ENCODE measurements at regions not wholly inside any gene's neighbourhood (a gene's known extent, or its start where the extent isn't known, plus 50 kb on each side); places are given as distances from the start of the nearest gene placed in this dataset.

- WGBS (ENCODE audit: insufficient coverage), result 82% methylated on average over 7 of the region's 8 CpGs
- peaks cover 5% of the 10 kb centered on the region in 2 donors for H3K27me3 Mint-ChIP-seq (ENCODE audit: low read depth in 2 of 2)
- intact Hi-C loops (cut with micrococcal nuclease), result no loop called here
- no peaks in the 10 kb centered on the region for H3K4me1 ChIP-seq (ENCODE audit: control insufficient read depth, insufficient read depth, low read length)
- H3K36me3 Mint-ChIP-seq, result no peaks in the 10 kb centered on the region
- no peak overlapping the region for H3K27ac ChIP-seq (ENCODE audit: low read length)
- TF ChIP-seq, protein P1, sequence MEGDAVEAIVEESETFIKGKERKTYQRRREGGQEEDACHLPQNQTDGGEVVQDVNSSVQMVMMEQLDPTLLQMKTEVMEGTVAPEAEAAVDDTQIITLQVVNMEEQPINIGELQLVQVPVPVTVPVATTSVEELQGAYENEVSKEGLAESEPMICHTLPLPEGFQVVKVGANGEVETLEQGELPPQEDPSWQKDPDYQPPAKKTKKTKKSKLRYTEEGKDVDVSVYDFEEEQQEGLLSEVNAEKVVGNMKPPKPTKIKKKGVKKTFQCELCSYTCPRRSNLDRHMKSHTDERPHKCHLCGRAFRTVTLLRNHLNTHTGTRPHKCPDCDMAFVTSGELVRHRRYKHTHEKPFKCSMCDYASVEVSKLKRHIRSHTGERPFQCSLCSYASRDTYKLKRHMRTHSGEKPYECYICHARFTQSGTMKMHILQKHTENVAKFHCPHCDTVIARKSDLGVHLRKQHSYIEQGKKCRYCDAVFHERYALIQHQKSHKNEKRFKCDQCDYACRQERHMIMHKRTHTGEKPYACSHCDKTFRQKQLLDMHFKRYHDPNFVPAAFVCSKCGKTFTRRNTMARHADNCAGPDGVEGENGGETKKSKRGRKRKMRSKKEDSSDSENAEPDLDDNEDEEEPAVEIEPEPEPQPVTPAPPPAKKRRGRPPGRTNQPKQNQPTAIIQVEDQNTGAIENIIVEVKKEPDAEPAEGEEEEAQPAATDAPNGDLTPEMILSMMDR (IDR thresholded peaks at IDR 0.05), result no peak
- H3K9me3 ChIP-seq (ENCODE audit: control insufficient read depth, insufficient read depth, low read length), result no peaks in the 10 kb centered on the region
- ATAC-seq, result no peak
- no peak overlapping the region for H3K4me3 Mint-ChIP-seq
- no peak for DNase-seq
- H3K27ac Mint-ChIP-seq, result no peak overlapping the region
- H3K36me3 ChIP-seq (ENCODE audit: control insufficient read depth, insufficient read depth, low read length), result no peaks in the 10 kb centered on the region
- H3K4me3 ChIP-seq (ENCODE audit: low read length), result no peak overlapping the region
- no peaks in the 10 kb centered on the region for H3K4me1 Mint-ChIP-seq
- H3K27me3 ChIP-seq (ENCODE audit: control insufficient read depth, insufficient read depth, low read length), result no peaks in the 10 kb centered on the region
- H3K9me3 Mint-ChIP-seq, result no peaks in the 10 kb centered on the region
Measured at GRCh38 chr3:150083655-150084042, 113.0 kb upstream of the PFN2 start.

- Histone ChIP-seq H3K9me3 (ENCODE audit: control insufficient read depth, insufficient read depth, low read length) (no peaks in the 10 kb centered on the region), H3K36me3 (ENCODE audit: control insufficient read depth, insufficient read depth, low read length) (no peaks in the 10 kb centered on the region)
- no peak for ATAC-seq
Measured at GRCh38 chr3:150082898-150083654, 112.4 kb upstream of the PFN2 start.

GRCh38 chr3:150081084-150081483 lies 110.4 kb upstream of the PFN2 start:
- Mint-ChIP-seq H3K36me3 (no peaks in the 10 kb centered on the region), H3K27me3 (ENCODE audit: low read depth in 2 of 2) (peaks cover 0 to 5% of the 10 kb centered on the region in 2 donors), H3K9me3 (no peaks in the 10 kb centered on the region), H3K4me3 (no peak overlapping the region), H3K4me1 (no peaks in the 10 kb centered on the region), H3K27ac (no peak overlapping the region)
- ATAC-seq, result no peak
- Histone ChIP-seq H3K27me3 (ENCODE audit: control insufficient read depth, insufficient read depth, low read length) (no peaks in the 10 kb centered on the region), H3K27ac (ENCODE audit: low read length) (no peak overlapping the region), H3K4me1 (ENCODE audit: control insufficient read depth, insufficient read depth, low read length) (no peaks in the 10 kb centered on the region), H3K9me3 (ENCODE audit: control insufficient read depth, insufficient read depth, low read length) (no peaks in the 10 kb centered on the region), H3K36me3 (ENCODE audit: control insufficient read depth, insufficient read depth, low read length) (no peaks in the 10 kb centered on the region), H3K4me3 (ENCODE audit: low read length) (no peak overlapping the region)
- DNase-seq, result no peak
- intact Hi-C loops (cut with micrococcal nuclease), result no loop called here
- TF ChIP-seq, protein P1 (IDR thresholded peaks at IDR 0.05), result no peak
- WGBS (ENCODE audit: insufficient coverage), result 95% methylated on average over 4 of the region's 4 CpGs

More at GRCh38 chr3:150082898-150083654, 112.4 kb upstream of the PFN2 start:
- TF ChIP-seq, protein P1 (IDR thresholded peaks at IDR 0.05), result no peak
- no peaks in the 10 kb centered on the region for H3K4me1 Mint-ChIP-seq
- no peak overlapping the region for H3K4me3 ChIP-seq (ENCODE audit: low read length)
- DNase-seq, result no peak
- no CpG with 5 or more reads among the region's 2 CpGs for WGBS (ENCODE audit: insufficient coverage)
- intact Hi-C loops (cut with micrococcal nuclease), result no loop called here
- no peak overlapping the region for H3K27ac Mint-ChIP-seq
- no peak overlapping the region for H3K4me3 Mint-ChIP-seq
- H3K27ac ChIP-seq (ENCODE audit: low read length), result no peak overlapping the region
- no peaks in the 10 kb centered on the region for H3K27me3 ChIP-seq (ENCODE audit: control insufficient read depth, insufficient read depth, low read length)
- peaks cover 0 to 5% of the 10 kb centered on the region in 2 donors for H3K27me3 Mint-ChIP-seq (ENCODE audit: low read depth in 2 of 2)
- no peaks in the 10 kb centered on the region for H3K36me3 Mint-ChIP-seq
- no peaks in the 10 kb centered on the region for H3K4me1 ChIP-seq (ENCODE audit: control insufficient read depth, insufficient read depth, low read length)
- no peaks in the 10 kb centered on the region for H3K9me3 Mint-ChIP-seq

Data from natural killer cell (primary cell).